Neuronal stem cell (in vitro differentiated cells): ENCODE measurements at regions not wholly inside any gene's neighbourhood (a gene's known extent, or its start where the extent isn't known, plus 50 kb on each side); places are given as distances from the start of the nearest gene placed in this dataset.

Source experiments
- DNase-seq: peaks from one replicate; pipeline ENCODE4 v3.0.0-alpha.2; 2013; ENCODE audit warnings: low spot score
- H2AFZ ChIP-seq: one replicate; pipeline ENCODE4 v1.6.1; 2013; ENCODE audit warnings: mild to moderate bottlenecking, low read length, inconsistent platforms
- H2AK5ac ChIP-seq: 2 replicates; pipeline ENCODE4 v1.6.1; 2013; ENCODE audit warnings: low read depth, mild to moderate bottlenecking, inconsistent platforms, low read length, moderate library complexity, mixed read lengths
- H2BK120ac ChIP-seq: 2 replicates; pipeline ENCODE4 v1.6.1; 2013; ENCODE audit warnings: low read depth, mild to moderate bottlenecking, inconsistent platforms, low read length, moderate library complexity, mixed read lengths
- H2BK12ac ChIP-seq: one replicate; pipeline ENCODE4 v1.6.1; 2013; ENCODE audit warnings: low read length, inconsistent platforms
- H2BK15ac ChIP-seq: 2 replicates; pipeline ENCODE4 v1.6.1; 2013; ENCODE audit warnings: mild to moderate bottlenecking, low read length, inconsistent platforms, mixed read lengths
- H2BK5ac ChIP-seq: one replicate; pipeline ENCODE4 v1.6.1; 2013; ENCODE audit warnings: inconsistent platforms, mild to moderate bottlenecking, low read length, moderate library complexity
- H3K14ac ChIP-seq: one replicate; pipeline ENCODE4 v1.6.1; 2013; ENCODE audit warnings: low read length, inconsistent platforms
- H3K18ac ChIP-seq: 2 replicates; pipeline ENCODE4 v1.6.1; 2013; ENCODE audit warnings: low read length, inconsistent platforms
- H3K23ac ChIP-seq: 2 replicates; pipeline ENCODE4 v1.6.1; 2013; ENCODE audit warnings: low read depth, mild to moderate bottlenecking, mixed read lengths, low read length, inconsistent platforms; ENCODE audit not compliant: poor library complexity
- H3K27ac ChIP-seq: replicated peaks from 3 replicates; pipeline ENCODE4 v1.5.1; 2013; ENCODE audit warnings: low read length, inconsistent platforms
- H3K27me3 ChIP-seq, 3 experiments: 2 replicates each; pipeline ENCODE4 v1.6.1; 2013; ENCODE audit warnings: low read length in 3 of 3, mild to moderate bottlenecking in 2 of 3, inconsistent platforms in 1 of 3, low read depth in 1 of 3, mixed read lengths in 1 of 3, moderate library complexity in 1 of 3; ENCODE audit not compliant: control insufficient read depth in 3 of 3, insufficient read depth in 3 of 3
- H3K36me3 ChIP-seq, 2 donors: replicated peaks in 1 of 2; 2 replicates each; pipeline ENCODE4 v1.6.1; 2013; ENCODE audit warnings: low read length in 2 of 2; ENCODE audit not compliant: control insufficient read depth in 2 of 2, insufficient read depth in 2 of 2
- H3K4ac ChIP-seq: 2 replicates; pipeline ENCODE4 v1.6.1; 2013; ENCODE audit warnings: inconsistent platforms, mild to moderate bottlenecking, low read length, moderate library complexity
- H3K4me1 ChIP-seq, 2 donors: 1 replicate in 1 of 2; 2 replicates in 1 of 2; pipeline ENCODE4 v1.6.1; 2013; ENCODE audit warnings: low read length in 2 of 2, low read depth in 1 of 2; ENCODE audit not compliant: control insufficient read depth in 2 of 2, insufficient read depth in 1 of 2
- H3K4me2 ChIP-seq: one replicate; pipeline ENCODE4 v1.6.1; 2013; ENCODE audit warnings: mild to moderate bottlenecking, low read length, inconsistent platforms; ENCODE audit not compliant: insufficient read depth, poor library complexity, severe bottlenecking
- H3K4me3 ChIP-seq, 2 donors: 2 replicates each; pipeline ENCODE4 v1.5.1; 2013; ENCODE audit warnings: low read length in 2 of 2, mild to moderate bottlenecking in 2 of 2, inconsistent platforms in 1 of 2, moderate library complexity in 1 of 2
- H3K79me1 ChIP-seq: one replicate; pipeline ENCODE4 v1.6.1; 2013; ENCODE audit warnings: low read depth, mild to moderate bottlenecking, inconsistent platforms, low read length, moderate library complexity
- H3K9ac ChIP-seq: one replicate; pipeline ENCODE4 v1.6.1; 2013; ENCODE audit warnings: mild to moderate bottlenecking, low read depth, low read length, inconsistent platforms; ENCODE audit not compliant: poor library complexity
- H3K9me3 ChIP-seq, 2 donors: replicated peaks in 1 of 2; 2 replicates each; pipeline versions ENCODE3 to v1.6.1; 2013; ENCODE audit warnings: low read length in 2 of 2, mild to moderate bottlenecking in 2 of 2, inconsistent platforms in 1 of 2, low read depth in 1 of 2, mixed read lengths in 1 of 2, moderate library complexity in 1 of 2; ENCODE audit not compliant: control insufficient read depth in 2 of 2, insufficient read depth in 1 of 2
- H4K8ac ChIP-seq: one replicate; pipeline ENCODE4 v1.6.1; 2013; ENCODE audit warnings: low read depth, mild to moderate bottlenecking, inconsistent platforms, low read length, moderate library complexity
- H4K91ac ChIP-seq: one replicate; pipeline ENCODE4 v1.6.1; 2013; ENCODE audit warnings: low read length, low read depth, mild to moderate bottlenecking, inconsistent platforms; ENCODE audit not compliant: poor library complexity
- WGBS, 2 donors: extraction: QIAGEN DNeasy Blood & Tissue Kit; methylation state at CpG; one replicate each; pipeline ENCODE4 v1.1.7; 2013; ENCODE audit warnings: missing lambda C conversion rate in 2 of 2, mixed read lengths in 1 of 2; ENCODE audit not compliant: insufficient read length in 2 of 2, insufficient replicate concordance in 1 of 2; ENCODE audit errors: extremely low coverage in 2 of 2; 5-methylcytosine and 5-hydroxymethylcytosine counted together

DNA sequence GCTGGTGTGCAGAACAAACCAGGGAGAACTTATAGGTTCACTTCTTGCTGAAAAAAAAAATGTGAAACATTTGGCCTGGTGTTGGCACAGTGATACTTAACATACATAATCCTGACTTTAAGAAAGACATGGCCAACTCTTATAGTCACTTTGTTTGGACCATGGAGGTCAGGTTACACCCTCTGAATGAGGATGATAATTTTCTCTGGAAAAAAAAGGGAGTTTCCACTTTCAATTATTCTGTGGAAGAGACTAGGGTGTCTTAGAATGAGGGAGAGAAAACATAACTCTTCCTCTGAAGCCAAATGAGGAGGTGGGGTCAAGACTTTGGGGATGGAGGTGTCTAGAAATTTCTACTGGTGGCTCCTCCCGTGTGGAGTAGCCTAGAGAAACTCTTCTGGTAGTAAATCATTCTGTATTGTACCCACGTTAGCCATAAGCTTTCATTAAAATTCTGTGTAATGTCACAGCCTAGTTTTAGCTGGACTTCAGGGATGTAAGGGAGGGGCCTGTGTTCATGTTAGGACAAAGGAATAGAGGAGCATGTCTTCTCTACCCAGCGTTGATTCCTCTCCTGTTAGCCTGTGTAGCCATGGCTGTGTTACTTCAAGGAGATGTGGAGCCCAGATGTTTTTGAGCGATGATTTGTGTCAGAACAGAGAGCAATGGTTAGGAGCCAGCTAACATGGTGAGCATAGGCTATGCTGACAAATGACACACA lies 328.3 kb downstream of the GPAT3 start:
- no peak overlapping the region for H3K14ac ChIP-seq
- H3K4me3 ChIP-seq, result no peak overlapping the region
- no peak for DNase-seq
- H3K18ac ChIP-seq, result no peak overlapping the region
- H2BK120ac ChIP-seq, result no peak overlapping the region
- H4K91ac ChIP-seq, result no peak overlapping the region
- no peak overlapping the region for H3K4me2 ChIP-seq
- no peak overlapping the region for H3K4ac ChIP-seq
- no peak overlapping the region for H3K23ac ChIP-seq
- peaks cover 0 to 56% (median 0%) of the 10 kb centered on the region in 3 experiments for H3K27me3 ChIP-seq
- H3K27ac ChIP-seq, result no peak overlapping the region
- no peaks in the 10 kb centered on the region for H3K9me3 ChIP-seq
- H3K79me1 ChIP-seq, result no peaks in the 10 kb centered on the region
- H2AK5ac ChIP-seq, result no peak overlapping the region
- H2BK12ac ChIP-seq, result no peak overlapping the region
- WGBS, 2 donors, result no CpG with 5 or more reads among the region's 4 CpGs
- H3K36me3 ChIP-seq, result no peaks in the 10 kb centered on the region
- H3K4me1 ChIP-seq, result peaks cover 9 to 12% of the 10 kb centered on the region in 2 donors
- H3K9ac ChIP-seq, result no peak overlapping the region
- H2AFZ ChIP-seq, result no peak overlapping the region
- no peak overlapping the region for H2BK15ac ChIP-seq
- H2BK5ac ChIP-seq, result no peak overlapping the region
- H4K8ac ChIP-seq, result no peak overlapping the region

- H3K23ac ChIP-seq, result no peak overlapping the region
- H2AK5ac ChIP-seq, result no peak overlapping the region
- no peak overlapping the region for H4K91ac ChIP-seq
- no peak overlapping the region for H3K9ac ChIP-seq
- no peak overlapping the region for H2BK5ac ChIP-seq
- H3K9me3 ChIP-seq, result no peaks in the 10 kb centered on the region
- no peak overlapping the region for H3K4me3 ChIP-seq
- peaks cover 0 to 42% (median 0%) of the 10 kb centered on the region in 3 experiments for H3K27me3 ChIP-seq
- no peak overlapping the region for H2AFZ ChIP-seq
- no peak overlapping the region for H3K4me2 ChIP-seq
- no peak overlapping the region for H3K14ac ChIP-seq
- no peak overlapping the region for H3K4ac ChIP-seq
- no CpG with 5 or more reads among the region's 10 CpGs for WGBS, 2 donors
- no peak overlapping the region for H2BK120ac ChIP-seq
- no peak overlapping the region for H3K18ac ChIP-seq
- H3K4me1 ChIP-seq, result peaks cover 9 to 14% of the 10 kb centered on the region in 2 donors
- DNase-seq, result no peak
- no peaks in the 10 kb centered on the region for H3K36me3 ChIP-seq
- H3K27ac ChIP-seq, result no peak overlapping the region
- H2BK12ac ChIP-seq, result no peak overlapping the region
- H4K8ac ChIP-seq, result no peak overlapping the region
- H2BK15ac ChIP-seq, result no peak overlapping the region
- H3K79me1 ChIP-seq, result no peaks in the 10 kb centered on the region
These were observed 326.6 kb downstream of the GPAT3 start for GRCh38 chr4:83862471-83862870.

GRCh38 chr4:83860200-83860599 lies 324.3 kb downstream of the GPAT3 start:
- no peaks in the 10 kb centered on the region for H3K79me1 ChIP-seq
- no peaks in the 10 kb centered on the region for H3K36me3 ChIP-seq
- H3K9me3 ChIP-seq, result no peaks in the 10 kb centered on the region
- no CpG with 5 or more reads among the region's 2 CpGs for WGBS, 2 donors
- H2BK12ac ChIP-seq, result no peak overlapping the region
- H2BK120ac ChIP-seq, result no peak overlapping the region
- H2AFZ ChIP-seq, result no peak overlapping the region
- H3K4me2 ChIP-seq, result no peak overlapping the region
- H2BK15ac ChIP-seq, result no peak overlapping the region
- H3K4ac ChIP-seq, result no peak overlapping the region
- H2BK5ac ChIP-seq, result no peak overlapping the region
- no peak overlapping the region for H4K91ac ChIP-seq
- H3K27me3 ChIP-seq, result peaks cover 0 to 25% (median 0%) of the 10 kb centered on the region in 3 experiments
- no peak overlapping the region for H3K14ac ChIP-seq
- H4K8ac ChIP-seq, result no peak overlapping the region
- H3K27ac ChIP-seq, result no peak overlapping the region
- H3K23ac ChIP-seq, result no peak overlapping the region
- H3K18ac ChIP-seq, result no peak overlapping the region
- peaks cover 4 to 11% of the 10 kb centered on the region in 2 donors for H3K4me1 ChIP-seq
- H3K4me3 ChIP-seq, result no peak overlapping the region
- no peak overlapping the region for H2AK5ac ChIP-seq
- no peak overlapping the region for H3K9ac ChIP-seq
- no peak for DNase-seq

DNA sequence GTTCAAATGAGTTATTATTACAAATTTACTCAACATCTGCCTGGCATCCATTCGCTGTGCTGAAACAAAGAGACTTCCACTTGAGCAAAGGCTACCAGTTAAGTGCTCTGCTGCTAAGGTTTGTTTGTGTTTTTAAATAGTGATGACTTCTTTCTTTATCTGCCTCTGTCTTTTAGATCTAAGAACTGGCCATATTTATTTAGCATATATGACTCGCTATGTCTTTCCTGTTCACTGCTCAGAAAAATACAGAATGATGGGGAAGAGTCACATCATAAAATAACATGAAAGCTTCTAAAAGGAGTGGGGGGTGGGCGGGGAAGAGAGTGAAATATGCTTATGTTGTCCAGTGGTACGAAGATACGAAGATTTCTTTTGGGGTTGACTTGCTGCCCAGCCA lies 322.2 kb downstream of the GPAT3 start:
- Histone ChIP-seq H3K23ac (no peak overlapping the region), H3K9ac (no peak overlapping the region), H3K14ac (no peak overlapping the region), H2BK120ac (no peak overlapping the region), H3K4me1 (peaks cover 2 to 5% of the 10 kb centered on the region in 2 donors), H2AFZ (no peak overlapping the region), H3K27ac (no peak overlapping the region), H2BK15ac (no peak overlapping the region), H3K79me1 (no peaks in the 10 kb centered on the region), H3K27me3 (peaks cover 0 to 11% (median 0%) of the 10 kb centered on the region in 3 experiments), H3K18ac (no peak overlapping the region), H4K91ac (no peak overlapping the region), H3K4me2 (no peak overlapping the region), H3K4me3 (no peak overlapping the region), H3K9me3 (no peaks in the 10 kb centered on the region), H3K36me3 (no peaks in the 10 kb centered on the region), H2BK5ac (no peak overlapping the region), H4K8ac (no peak overlapping the region), H2BK12ac (no peak overlapping the region), H3K4ac (no peak overlapping the region), H2AK5ac (no peak overlapping the region)
- no peak for DNase-seq
- WGBS, 2 donors, result no CpG with 5 or more reads among the region's 5 CpGs
